ENCODE measurements at regions not wholly inside any gene's neighbourhood (a gene's known extent, or its start where the extent isn't known, plus 50 kb on each side); places are given as distances from the start of the nearest gene placed in this dataset.

- H3K9me3 ChIP-seq (ENCODE audit: control insufficient read depth in 1 of 2, low read length in 2 of 2) = no peaks in the 10 kb centered on the region
- no peaks in the 10 kb centered on the region for H3K27me3 ChIP-seq (ENCODE audit: insufficient read depth, low read length)
- H3K4me1 Mint-ChIP-seq = no peaks in the 10 kb centered on the region
- intact Hi-C loops (cut with micrococcal nuclease) = no loop called here
- no peak overlapping the region for H3K4me3 Mint-ChIP-seq
- no peak for DNase-seq
- H3K36me3 ChIP-seq (ENCODE audit: insufficient read depth, low read length) = no peaks in the 10 kb centered on the region
- ChIA-PET CTCF (ENCODE audit: partially characterized antibody) (no interaction called here), POLR2A (ENCODE audit: partially characterized antibody) (no interaction called here)
- no peak overlapping the region for H3K27ac Mint-ChIP-seq
- no peaks in the 10 kb centered on the region for H3K9me3 Mint-ChIP-seq
- H3K4me3 ChIP-seq (ENCODE audit: low read length in 2 of 2) = no peak overlapping the region
- H3K36me3 Mint-ChIP-seq = no peaks in the 10 kb centered on the region
- H3K27ac ChIP-seq (ENCODE audit: low read depth, low read length) = no peak overlapping the region
- peaks cover 0 to 5% of the 10 kb centered on the region in 2 donors for H3K27me3 Mint-ChIP-seq
- no peaks in the 10 kb centered on the region for H3K4me1 ChIP-seq (ENCODE audit: insufficient read depth, low read length)
These were observed 89.0 kb downstream of the EFNB1 start for GRCh38 chrX:68917799-68918198.

DNA sequence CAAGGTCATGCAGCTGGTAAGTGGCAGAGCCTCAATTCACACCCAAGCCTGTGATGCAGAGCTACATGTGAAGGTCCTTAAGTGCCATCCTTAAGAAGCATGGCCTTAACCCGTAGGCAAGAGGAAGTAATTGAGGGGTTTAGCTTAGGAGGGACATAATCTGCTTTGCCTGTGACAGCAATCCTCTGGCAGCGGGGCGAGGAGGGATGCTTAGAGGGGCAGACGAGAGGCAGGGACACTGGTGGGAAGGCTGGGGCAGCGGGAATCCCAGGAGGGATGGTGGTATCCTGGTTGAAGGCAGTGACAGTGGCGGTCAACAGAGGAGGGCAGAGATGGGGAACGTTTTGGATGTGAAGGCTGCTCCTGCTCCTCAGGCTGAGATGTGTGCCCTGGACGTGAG lies 88.1 kb downstream of the EFNB1 start:
- Histone ChIP-seq H3K27ac (ENCODE audit: low read depth, low read length) (no peak overlapping the region), H3K36me3 (ENCODE audit: insufficient read depth, low read length) (no peaks in the 10 kb centered on the region), H3K4me1 (ENCODE audit: insufficient read depth, low read length) (no peaks in the 10 kb centered on the region), H3K9me3 (ENCODE audit: control insufficient read depth in 1 of 2, low read length in 2 of 2) (no peaks in the 10 kb centered on the region), H3K4me3 (ENCODE audit: low read length in 2 of 2) (no peak overlapping the region), H3K27me3 (ENCODE audit: insufficient read depth, low read length) (no peaks in the 10 kb centered on the region)
- no peaks in the 10 kb centered on the region for H3K4me1 Mint-ChIP-seq
- no peaks in the 10 kb centered on the region for H3K9me3 Mint-ChIP-seq
- peaks cover 0 to 8% of the 10 kb centered on the region in 2 donors for H3K27me3 Mint-ChIP-seq
- no peak overlapping the region for H3K27ac Mint-ChIP-seq
- no peaks in the 10 kb centered on the region for H3K36me3 Mint-ChIP-seq
- DNase-seq = no peak
- ChIA-PET CTCF (ENCODE audit: partially characterized antibody) (no interaction called here), POLR2A (ENCODE audit: partially characterized antibody) (no interaction called here)
- H3K4me3 Mint-ChIP-seq = no peak overlapping the region
- intact Hi-C loops (cut with micrococcal nuclease) = no loop called here

GRCh38 chrX:68915778-68916177 lies 87.0 kb downstream of the EFNB1 start:
- no peaks in the 10 kb centered on the region for H3K36me3 ChIP-seq (ENCODE audit: insufficient read depth, low read length)
- no peaks in the 10 kb centered on the region for H3K27me3 ChIP-seq (ENCODE audit: insufficient read depth, low read length)
- intact Hi-C loops (cut with micrococcal nuclease) = no loop called here
- Mint-ChIP-seq H3K27ac (peak overlapping the region in 1 of 7 donors; percentile 9), H3K36me3 (no peaks in the 10 kb centered on the region), H3K4me1 (no peaks in the 10 kb centered on the region), H3K27me3 (peaks cover 0 to 8% of the 10 kb centered on the region in 2 donors), H3K9me3 (no peaks in the 10 kb centered on the region), H3K4me3 (no peak overlapping the region)
- CTCF ChIA-PET (ENCODE audit: partially characterized antibody) = no interaction called here
- H3K4me3 ChIP-seq (ENCODE audit: low read length in 2 of 2) = no peak overlapping the region
- no peak for DNase-seq
- no peaks in the 10 kb centered on the region for H3K9me3 ChIP-seq (ENCODE audit: control insufficient read depth in 1 of 2, low read length in 2 of 2)
- POLR2A ChIA-PET (ENCODE audit: partially characterized antibody) = no interaction called here
- no peaks in the 10 kb centered on the region for H3K4me1 ChIP-seq (ENCODE audit: insufficient read depth, low read length)
- H3K27ac ChIP-seq (ENCODE audit: low read depth, low read length) = no peak overlapping the region

DNA sequence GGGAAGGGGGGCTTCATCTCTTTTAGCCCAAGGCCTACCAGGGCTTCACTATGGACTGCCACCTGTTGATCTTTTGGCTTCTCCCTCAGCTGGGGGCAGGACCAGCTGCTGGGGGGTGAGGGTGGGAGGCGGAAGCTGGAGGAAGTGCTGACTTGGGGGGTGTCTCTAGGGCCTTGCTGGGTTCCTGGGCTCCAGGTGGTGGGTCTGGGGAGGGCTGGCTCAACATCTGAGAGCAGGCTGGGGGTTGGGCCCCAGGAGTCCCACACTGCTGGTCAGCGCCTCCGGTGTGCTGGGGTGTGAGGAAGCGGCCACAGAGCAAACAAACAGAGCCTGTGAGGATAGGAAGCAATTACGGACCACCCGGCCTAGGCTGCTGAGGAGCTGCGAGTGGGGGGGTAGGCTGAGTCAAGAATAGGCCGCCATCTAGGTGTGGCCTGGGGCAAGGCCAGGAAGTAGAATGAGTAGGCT lies 85.7 kb downstream of the EFNB1 start:
- POLR2A ChIA-PET (ENCODE audit: partially characterized antibody) = no interaction called here
- DNase-seq = no peak
- no peaks in the 10 kb centered on the region for H3K4me1 ChIP-seq (ENCODE audit: insufficient read depth, low read length)
- H3K27me3 Mint-ChIP-seq = peaks cover 0 to 8% of the 10 kb centered on the region in 2 donors
- H3K4me3 Mint-ChIP-seq = no peak overlapping the region
- H3K36me3 ChIP-seq (ENCODE audit: insufficient read depth, low read length) = no peaks in the 10 kb centered on the region
- H3K27me3 ChIP-seq (ENCODE audit: insufficient read depth, low read length) = no peaks in the 10 kb centered on the region
- no peak overlapping the region for H3K4me3 ChIP-seq (ENCODE audit: low read length in 2 of 2)
- CTCF ChIA-PET (ENCODE audit: partially characterized antibody) = no interaction called here
- no peak overlapping the region for H3K27ac Mint-ChIP-seq
- H3K4me1 Mint-ChIP-seq = no peaks in the 10 kb centered on the region
- H3K27ac ChIP-seq (ENCODE audit: low read depth, low read length) = no peak overlapping the region
- H3K9me3 ChIP-seq (ENCODE audit: control insufficient read depth in 1 of 2, low read length in 2 of 2) = no peaks in the 10 kb centered on the region
- intact Hi-C loops (cut with micrococcal nuclease) = no loop called here
- no peaks in the 10 kb centered on the region for H3K36me3 Mint-ChIP-seq
- no peaks in the 10 kb centered on the region for H3K9me3 Mint-ChIP-seq

DNA sequence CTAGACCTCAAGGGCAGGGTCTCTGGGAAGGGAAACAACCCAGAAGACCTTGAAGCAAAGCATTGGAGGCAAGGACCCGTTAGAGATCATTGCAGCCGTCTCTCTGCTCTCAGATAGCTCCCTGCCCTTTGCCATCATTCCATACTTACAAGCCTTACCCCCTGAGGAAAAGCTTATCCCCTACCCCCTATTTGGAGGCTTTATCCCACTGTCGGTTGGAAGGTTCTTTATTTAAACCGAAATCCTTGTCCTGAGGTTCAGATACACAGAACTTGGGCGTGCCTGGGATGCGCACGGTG lies 84.4 kb downstream of the EFNB1 start:
- Mint-ChIP-seq H3K4me3 (no peak overlapping the region), H3K27ac (no peak overlapping the region)
- CTCF ChIA-PET (ENCODE audit: partially characterized antibody) = no interaction called here

DNA sequence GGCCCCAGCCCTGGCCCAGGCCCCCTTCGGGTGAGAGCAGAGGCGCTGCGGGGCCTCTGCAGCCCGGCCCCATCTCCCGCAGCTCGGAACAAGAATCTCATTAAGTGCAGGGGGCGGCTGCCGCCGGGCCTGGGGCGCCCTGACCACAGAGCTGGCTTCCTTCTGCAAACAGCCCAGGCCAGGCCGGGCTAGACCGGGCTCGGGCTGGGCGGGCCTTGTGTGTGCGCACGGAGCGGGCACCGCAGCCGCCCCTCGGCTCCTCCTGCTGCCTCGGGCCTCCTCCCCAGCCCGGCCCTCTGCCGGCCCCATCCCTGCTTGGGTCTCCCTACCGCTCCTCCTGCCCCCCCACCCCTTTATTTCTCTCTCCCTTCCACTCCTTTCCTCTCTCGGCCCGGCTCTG lies 83.3 kb downstream of the EFNB1 start:
- no peak overlapping the region for H3K27ac Mint-ChIP-seq
- Histone ChIP-seq H3K36me3 (ENCODE audit: insufficient read depth, low read length) (no peaks in the 10 kb centered on the region), H3K27ac (ENCODE audit: low read depth, low read length) (no peak overlapping the region), H3K27me3 (ENCODE audit: insufficient read depth, low read length) (no peaks in the 10 kb centered on the region), H3K4me3 (ENCODE audit: low read length in 2 of 2) (no peak overlapping the region), H3K4me1 (ENCODE audit: insufficient read depth, low read length) (no peaks in the 10 kb centered on the region), H3K9me3 (ENCODE audit: control insufficient read depth in 1 of 2, low read length in 2 of 2) (no peaks in the 10 kb centered on the region)
- ChIA-PET POLR2A (ENCODE audit: partially characterized antibody) (no interaction called here), CTCF (ENCODE audit: partially characterized antibody) (no interaction called here)
- H3K27me3 Mint-ChIP-seq = peaks cover 0 to 8% of the 10 kb centered on the region in 2 donors
- H3K36me3 Mint-ChIP-seq = no peaks in the 10 kb centered on the region
- no peak for DNase-seq
- H3K9me3 Mint-ChIP-seq = no peaks in the 10 kb centered on the region
- H3K4me1 Mint-ChIP-seq = no peaks in the 10 kb centered on the region
- no peak overlapping the region for H3K4me3 Mint-ChIP-seq
- intact Hi-C loops (cut with micrococcal nuclease) = no loop called here

More for the DNA sequence above, 84.4 kb downstream of the EFNB1 start:
- Histone ChIP-seq H3K27ac (ENCODE audit: low read depth, low read length) (no peak overlapping the region), H3K4me1 (ENCODE audit: insufficient read depth, low read length) (no peaks in the 10 kb centered on the region), H3K27me3 (ENCODE audit: insufficient read depth, low read length) (no peaks in the 10 kb centered on the region), H3K9me3 (ENCODE audit: control insufficient read depth in 1 of 2, low read length in 2 of 2) (no peaks in the 10 kb centered on the region), H3K4me3 (ENCODE audit: low read length in 2 of 2) (no peak overlapping the region), H3K36me3 (ENCODE audit: insufficient read depth, low read length) (no peaks in the 10 kb centered on the region)
- peaks cover 0 to 8% of the 10 kb centered on the region in 2 donors for H3K27me3 Mint-ChIP-seq
- no peak for DNase-seq
- no peaks in the 10 kb centered on the region for H3K9me3 Mint-ChIP-seq
- H3K4me1 Mint-ChIP-seq = no peaks in the 10 kb centered on the region
- POLR2A ChIA-PET (ENCODE audit: partially characterized antibody) = no interaction called here
- no peaks in the 10 kb centered on the region for H3K36me3 Mint-ChIP-seq
- intact Hi-C loops (cut with micrococcal nuclease) = no loop called here

GRCh38 chrX:68910731-68911428 lies 82.1 kb downstream of the EFNB1 start:
- Mint-ChIP-seq H3K4me3 (no peak overlapping the region), H3K36me3 (no peaks in the 10 kb centered on the region), H3K27me3 (peaks cover 0 to 8% of the 10 kb centered on the region in 2 donors), H3K27ac (no peak overlapping the region), H3K9me3 (no peaks in the 10 kb centered on the region), H3K4me1 (no peaks in the 10 kb centered on the region)
- CTCF ChIA-PET (ENCODE audit: partially characterized antibody) = no interaction called here
- no peak for DNase-seq
- intact Hi-C loops (cut with micrococcal nuclease) = no loop called here
- Histone ChIP-seq H3K4me1 (ENCODE audit: insufficient read depth, low read length) (no peaks in the 10 kb centered on the region), H3K27ac (ENCODE audit: low read depth, low read length) (no peak overlapping the region), H3K9me3 (ENCODE audit: control insufficient read depth in 1 of 2, low read length in 2 of 2) (no peaks in the 10 kb centered on the region), H3K4me3 (ENCODE audit: low read length in 2 of 2) (no peak overlapping the region), H3K27me3 (ENCODE audit: insufficient read depth, low read length) (no peaks in the 10 kb centered on the region), H3K36me3 (ENCODE audit: insufficient read depth, low read length) (no peaks in the 10 kb centered on the region)
- POLR2A ChIA-PET (ENCODE audit: partially characterized antibody) = no interaction called here

- Mint-ChIP-seq H3K4me1 (no peaks in the 10 kb centered on the region), H3K27ac (no peak overlapping the region), H3K9me3 (no peaks in the 10 kb centered on the region), H3K36me3 (no peaks in the 10 kb centered on the region), H3K27me3 (peaks cover 0 to 8% of the 10 kb centered on the region in 2 donors), H3K4me3 (no peak overlapping the region)
- Histone ChIP-seq H3K27ac (ENCODE audit: low read depth, low read length) (no peak overlapping the region), H3K4me1 (ENCODE audit: insufficient read depth, low read length) (no peaks in the 10 kb centered on the region), H3K9me3 (ENCODE audit: control insufficient read depth in 1 of 2, low read length in 2 of 2) (no peaks in the 10 kb centered on the region), H3K36me3 (ENCODE audit: insufficient read depth, low read length) (no peaks in the 10 kb centered on the region), H3K27me3 (ENCODE audit: insufficient read depth, low read length) (no peaks in the 10 kb centered on the region), H3K4me3 (ENCODE audit: low read length in 2 of 2) (no peak overlapping the region)
- POLR2A ChIA-PET (ENCODE audit: partially characterized antibody) = no interaction called here
- DNase-seq = no peak
- CTCF ChIA-PET (ENCODE audit: partially characterized antibody) = no interaction called here
- intact Hi-C loops (cut with micrococcal nuclease) = no loop called here
These were observed 81.1 kb downstream of the EFNB1 start for GRCh38 chrX:68909945-68910344.

Data from CD4-positive, alpha-beta memory T cell (primary cell).